ENCODE measurements at regions not wholly inside any gene's neighbourhood (a gene's known extent, or its start where the extent isn't known, plus 50 kb on each side); places are given as distances from the start of the nearest gene placed in this dataset.
A peak's percentile ranks its signal among the peaks of the same experiment; 100 is the strongest.
"Not testable (repeated sequence)": the region's sequence is repeated elsewhere in the genome, so short reads cannot be mapped to it uniquely, and the experiment has no call there.

DNA sequence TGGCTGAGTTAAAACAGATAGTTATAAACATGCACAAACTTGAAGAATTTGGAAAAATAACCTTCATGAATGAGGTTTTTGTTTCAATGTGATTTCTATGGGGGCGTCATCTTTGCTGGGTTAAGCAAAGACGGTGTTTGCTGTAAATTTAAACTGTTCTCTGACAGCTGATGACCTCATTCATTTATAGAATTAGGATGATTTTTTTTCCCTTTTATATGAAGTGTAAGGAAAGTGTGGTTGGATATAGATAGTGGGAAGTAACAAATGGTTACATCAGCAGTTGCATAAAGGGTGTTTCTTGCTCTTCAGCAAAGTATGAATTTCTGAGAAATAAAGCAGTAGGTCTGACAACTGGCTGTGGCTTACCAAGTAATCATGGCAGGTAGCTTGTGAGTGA, 137.2 kb upstream of the CENPW start:
- DNase-seq (ENCODE audit: extremely low spot score), result no peak
- POLR2A ChIA-PET, result no interaction called here
- CTCF ChIA-PET, result no interaction called here
- TF ChIP-seq, protein P1, sequence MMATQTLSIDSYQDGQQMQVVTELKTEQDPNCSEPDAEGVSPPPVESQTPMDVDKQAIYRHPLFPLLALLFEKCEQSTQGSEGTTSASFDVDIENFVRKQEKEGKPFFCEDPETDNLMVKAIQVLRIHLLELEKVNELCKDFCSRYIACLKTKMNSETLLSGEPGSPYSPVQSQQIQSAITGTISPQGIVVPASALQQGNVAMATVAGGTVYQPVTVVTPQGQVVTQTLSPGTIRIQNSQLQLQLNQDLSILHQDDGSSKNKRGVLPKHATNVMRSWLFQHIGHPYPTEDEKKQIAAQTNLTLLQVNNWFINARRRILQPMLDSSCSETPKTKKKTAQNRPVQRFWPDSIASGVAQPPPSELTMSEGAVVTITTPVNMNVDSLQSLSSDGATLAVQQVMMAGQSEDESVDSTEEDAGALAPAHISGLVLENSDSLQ (IDR thresholded peaks at IDR 0.05), result peak; percentile 54
- TF ChIP-seq L3MBTL2 (conservative IDR thresholded peaks at IDR 0.05), result no peak

DNA sequence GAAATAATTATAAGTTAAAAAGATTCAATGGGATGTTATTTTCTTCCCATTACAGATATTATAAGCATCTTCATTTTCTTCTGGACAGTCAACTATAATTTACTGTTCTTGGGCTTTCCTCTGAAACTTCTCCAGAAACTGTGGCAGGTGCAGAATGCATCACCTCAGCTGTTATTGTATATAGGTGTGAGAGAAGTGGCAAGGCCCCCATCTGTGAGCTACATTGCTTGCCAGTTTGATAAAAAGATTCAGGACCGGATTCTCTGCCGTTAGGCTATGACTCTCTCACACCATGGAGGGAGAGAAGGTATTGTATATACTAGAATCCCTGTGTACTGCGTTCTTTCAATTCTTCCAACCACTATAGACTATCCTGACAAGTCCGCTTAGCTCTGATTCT, 135.8 kb upstream of the CENPW start:
- TF ChIP-seq BHLHE40 (IDR thresholded peaks at IDR 0.05; ENCODE audit: borderline replicate concordance) (no peak), NFRKB (IDR thresholded peaks at IDR 0.05) (no peak)
- no peak for DNase-seq (ENCODE audit: extremely low spot score)
- ChIA-PET CTCF (interaction anchor here (0.6 kb wide), 1 partner anchor 129 kb away, joined by 3 read pairs; no protein-coding TSS in a partner anchor), POLR2A (no interaction called here)

DNA sequence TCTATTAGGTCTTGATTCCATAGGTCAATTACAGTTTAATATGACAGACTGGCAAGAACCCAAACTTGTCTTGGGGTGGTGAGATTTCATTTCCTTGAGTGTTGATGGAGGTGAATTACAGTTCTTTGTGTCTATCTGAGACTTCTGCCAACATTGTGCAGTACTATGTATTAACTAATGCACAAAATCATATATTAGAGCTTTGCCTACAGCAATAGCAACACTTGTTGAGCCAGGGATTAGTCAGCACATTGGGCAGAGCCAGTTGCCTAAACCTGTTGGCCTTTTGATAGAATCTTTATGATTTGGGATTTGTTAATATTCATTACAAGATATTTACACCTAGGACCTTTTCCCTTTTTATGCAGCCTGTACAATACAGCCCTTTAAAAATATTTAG, 135.3 kb upstream of the CENPW start:
- TF ChIP-seq TARDBP (IDR thresholded peaks at IDR 0.05), result no peak
- TF ChIP-seq FOXM1 (IDR thresholded peaks at IDR 0.05; ENCODE audit: borderline replicate concordance), result no peak
- TF ChIP-seq ELF4 (IDR thresholded peaks at IDR 0.05), result no peak
- no peak for TF ChIP-seq CTBP1 (IDR thresholded peaks at IDR 0.05; ENCODE audit: borderline replicate concordance)
- no peak for TF ChIP-seq BHLHE40 (IDR thresholded peaks at IDR 0.05; ENCODE audit: borderline replicate concordance)
- TF ChIP-seq FOXK2 (IDR thresholded peaks at IDR 0.05), result no peak
- TF ChIP-seq ARNT (IDR thresholded peaks at IDR 0.05), result no peak
- TF ChIP-seq, protein P1 (IDR thresholded peaks at IDR 0.05), result no peak
- TF ChIP-seq HDGF (IDR thresholded peaks at IDR 0.05; ENCODE audit: borderline replicate concordance), result no peak
- no peak for TF ChIP-seq SP1 (IDR thresholded peaks at IDR 0.05)
- TF ChIP-seq FOXA1 (IDR thresholded peaks at IDR 0.05), result no peak
- TF ChIP-seq SUZ12 (IDR thresholded peaks at IDR 0.05), result no peak
- TF ChIP-seq LEF1 (IDR thresholded peaks at IDR 0.05; ENCODE audit: borderline replicate concordance), result no peak
- no peak for TF ChIP-seq NFRKB (IDR thresholded peaks at IDR 0.05)
- TF ChIP-seq L3MBTL2 (conservative IDR thresholded peaks at IDR 0.05), result no peak
- no peak for TF ChIP-seq ZNF384 (IDR thresholded peaks at IDR 0.05)
- POLR2A ChIA-PET, result no interaction called here
- CTCF ChIA-PET, result no interaction called here
- no peak for DNase-seq (ENCODE audit: extremely low spot score)

DNA sequence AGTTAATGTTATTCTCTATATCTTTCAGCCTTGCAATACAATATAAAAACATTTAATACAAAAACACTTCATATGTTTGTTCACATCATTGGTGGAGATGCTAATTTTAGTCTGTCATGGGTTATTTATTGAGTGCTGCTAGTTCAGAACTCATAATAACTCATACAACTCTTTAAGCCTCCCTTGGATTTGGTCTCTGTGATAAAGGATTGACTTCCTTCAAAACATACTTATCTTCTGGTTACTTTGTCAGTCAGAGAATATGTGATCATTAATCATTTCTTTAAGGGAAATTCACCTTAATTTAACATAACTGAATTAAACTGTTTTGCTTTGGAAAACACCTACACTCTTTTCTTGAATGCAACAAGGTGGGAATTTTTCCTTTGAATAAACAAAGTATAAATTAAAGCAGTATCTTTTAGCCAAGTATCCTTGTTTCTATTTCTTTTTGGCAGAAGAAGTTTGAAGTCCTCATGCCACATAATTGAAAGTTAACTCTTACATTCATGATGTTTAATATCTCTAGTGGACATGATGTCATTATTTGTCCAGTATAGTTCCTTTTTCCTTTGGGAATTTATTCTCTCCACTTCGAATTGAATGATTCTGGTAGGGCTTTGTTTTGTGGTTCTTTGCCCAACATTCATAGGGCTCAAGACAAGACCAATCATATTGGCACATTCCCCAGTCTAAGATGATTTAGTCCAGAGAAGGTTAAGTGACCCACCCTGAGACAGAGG, 133.2 kb upstream of the CENPW start:
- POLR2A ChIA-PET, result no interaction called here

DNA sequence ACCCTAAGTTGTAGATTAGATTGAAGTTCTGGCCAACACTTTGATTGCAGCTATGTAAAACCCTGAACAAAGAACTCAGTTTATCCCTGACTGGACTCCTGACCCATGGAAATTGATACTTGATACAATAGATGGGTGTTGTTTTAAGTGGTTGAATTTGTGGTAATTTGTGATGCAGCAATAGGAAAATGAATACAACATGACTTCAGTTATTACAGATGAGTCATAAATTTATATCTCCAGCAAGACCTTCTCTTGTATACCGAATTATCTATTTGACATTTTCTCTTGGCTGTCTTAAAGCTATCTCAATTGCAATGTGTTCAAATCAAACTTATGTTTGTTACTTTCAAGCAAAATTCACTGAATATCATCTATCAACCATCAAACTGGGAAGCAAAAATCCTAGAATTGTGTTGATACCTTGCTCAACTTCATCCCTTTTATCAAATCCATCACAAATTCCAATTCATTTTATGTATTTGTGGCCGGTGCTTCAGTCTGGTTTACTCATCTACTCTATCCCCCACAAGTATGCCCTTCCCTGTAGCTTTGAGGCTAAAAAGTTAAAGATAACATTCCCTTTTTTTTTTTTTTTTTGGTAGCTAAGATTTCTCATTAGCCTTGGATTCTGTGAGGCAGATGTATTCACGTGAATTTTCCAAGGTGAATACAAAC, 129.4 kb upstream of the CENPW start:
- TF ChIP-seq FOXK2 (IDR thresholded peaks at IDR 0.05) (no peak), TARDBP (IDR thresholded peaks at IDR 0.05) (no peak), L3MBTL2 (conservative IDR thresholded peaks at IDR 0.05) (no peak), FOXM1 (IDR thresholded peaks at IDR 0.05; ENCODE audit: borderline replicate concordance) (no peak), NFRKB (IDR thresholded peaks at IDR 0.05) (no peak), HDGF (IDR thresholded peaks at IDR 0.05; ENCODE audit: borderline replicate concordance) (no peak), ELF4 (IDR thresholded peaks at IDR 0.05) (no peak)
- CTCF ChIA-PET, result interaction anchor here (0.6 kb wide), 1 partner anchor 747 kb away, joined by 4 read pairs; no protein-coding TSS in a partner anchor

More for the DNA sequence above, 133.2 kb upstream of the CENPW start:
- no peak for TF ChIP-seq HDGF (IDR thresholded peaks at IDR 0.05; ENCODE audit: borderline replicate concordance)
- DNase-seq (ENCODE audit: extremely low spot score), result no peak
- CTCF ChIA-PET, result no interaction called here

DNA sequence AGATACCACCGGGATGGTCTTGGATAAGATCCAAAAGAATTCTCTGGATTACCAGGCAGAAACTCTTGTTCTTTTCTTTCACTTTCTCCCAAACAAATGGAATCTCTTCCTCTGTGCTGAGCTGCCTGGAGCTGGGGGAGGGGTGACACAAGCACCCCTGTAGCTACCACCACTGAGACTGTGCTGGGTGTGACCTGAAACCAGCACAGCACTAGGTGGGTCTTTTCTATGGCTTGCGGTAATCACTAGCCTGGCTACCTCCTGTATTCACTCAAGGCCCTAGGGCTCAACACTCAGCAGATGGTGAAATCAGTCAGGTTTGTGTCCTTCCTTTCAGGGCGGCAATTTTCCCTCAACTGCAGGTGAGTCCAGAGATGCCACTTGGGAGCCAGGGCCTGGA, 122.4 kb upstream of the CENPW start:
- POLR2A ChIA-PET, result no interaction called here
- CTCF ChIA-PET, result no interaction called here
- TF ChIP-seq FOXK2 (IDR thresholded peaks at IDR 0.05) (no peak), CTBP1 (IDR thresholded peaks at IDR 0.05; ENCODE audit: borderline replicate concordance) (no peak), L3MBTL2 (conservative IDR thresholded peaks at IDR 0.05) (no peak), BHLHE40 (IDR thresholded peaks at IDR 0.05; ENCODE audit: borderline replicate concordance) (no peak), ARNT (IDR thresholded peaks at IDR 0.05) (no peak), TARDBP (IDR thresholded peaks at IDR 0.05) (no peak), SP1 (IDR thresholded peaks at IDR 0.05) (no peak), SUZ12 (IDR thresholded peaks at IDR 0.05) (no peak)
- TF ChIP-seq, protein P1 (IDR thresholded peaks at IDR 0.05), result no peak
- no peak for DNase-seq (ENCODE audit: extremely low spot score)

More for the DNA sequence above, 129.4 kb upstream of the CENPW start:
- DNase-seq (ENCODE audit: extremely low spot score), result no peak
- POLR2A ChIA-PET, result no interaction called here

DNA sequence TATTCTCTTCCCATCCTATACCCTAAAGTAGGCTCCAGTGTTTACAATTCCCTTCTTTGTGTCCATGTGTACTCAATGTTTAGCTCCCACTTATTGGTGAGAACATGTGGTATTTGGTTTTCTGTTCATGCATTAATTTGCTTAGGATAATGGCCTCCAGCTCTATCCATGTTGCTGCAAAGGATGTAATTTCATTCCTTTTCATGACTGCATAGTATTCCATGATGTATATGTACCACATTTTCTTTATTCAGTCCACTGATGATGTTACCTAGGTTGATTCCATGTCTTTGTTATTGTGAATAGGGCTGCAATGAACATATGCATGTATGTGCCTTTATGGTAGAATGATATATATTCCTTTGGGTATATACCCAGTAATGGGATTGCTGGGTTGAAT, 119.0 kb upstream of the CENPW start:
- POLR2A ChIA-PET; DNase-seq (ENCODE audit: extremely low spot score); CTCF ChIA-PET: not testable (repeated sequence)
